ENCODE measurements at regions not wholly inside any gene's neighbourhood (a gene's known extent, or its start where the extent isn't known, plus 50 kb on each side); places are given as distances from the start of the nearest gene placed in this dataset.

GRCh38 chr3:104974316-104974715, 392.4 kb upstream of the ALCAM start:
- TF ChIP-seq CTCF (IDR thresholded peaks at IDR 0.05; ENCODE audit: low read length) (no peak), EZH2 (optimal IDR thresholded peaks at IDR 0.05; ENCODE audit: low read depth, low read length) (no peak)

All from MM.1S (cell line).